Ovary (tissue), 7 donors: ENCODE measurements at regions not wholly inside any gene's neighbourhood (a gene's known extent, or its start where the extent isn't known, plus 50 kb on each side); places are given as distances from the start of the nearest gene placed in this dataset.
A peak's percentile ranks its signal among the peaks of the same experiment; 100 is the strongest.

Experiments
- DNase-seq, 5 donors: peaks; one replicate each; pipeline ENCODE4 v3.0.0-alpha.2; 2019 to 2020
- H3K27ac ChIP-seq, 2 donors: fragments of 200-600 bp; one replicate each; pipeline versions ENCODE4 v1.5.1 to v1.8.0; 2019 to 2022
- H3K27me3 ChIP-seq: fragments of 200-600 bp; one replicate; pipeline ENCODE4 v1.8.0; 2022
- H3K36me3 ChIP-seq: fragments of 200-600 bp; sonication (generic); one replicate; pipeline ENCODE4 v1.5.1; 2019
- H3K4me1 ChIP-seq: one replicate; pipeline ENCODE4 v1.8.1; 2013; ENCODE audit warnings: mild to moderate bottlenecking, moderate library complexity; ENCODE audit not compliant: insufficient read depth
- H3K4me3 ChIP-seq: fragments of 200-600 bp; sonication (generic); one replicate; pipeline ENCODE4 v1.5.1; 2017
- H3K9me3 ChIP-seq, 2 donors: fragments of 200-600 bp in 1 of 2; sonication (generic) in 1 of 2; one replicate each; pipeline versions ENCODE4 v1.5.1 to v1.8.1; 2013 to 2019; ENCODE audit warnings: mild to moderate bottlenecking in 1 of 2, moderate library complexity in 1 of 2
- CTCF ChIP-seq, 3 donors: fragments of 450-650 bp in 2 of 3; fragments of 200-600 bp in 1 of 3; IDR thresholded peaks; one replicate each; pipeline versions ENCODE4 v1.5.1 to v1.8.0; 2016 to 2022; ENCODE audit warnings: antibody characterized with exemption in 3 of 3, mild to moderate bottlenecking in 1 of 3
- EP300 ChIP-seq: sonication (generic); formaldehyde crosslinking; IDR thresholded peaks from one replicate; pipeline ENCODE4 v1.6.1; 2017; ENCODE audit warnings: antibody characterized with exemption
- POLR2A ChIP-seq: fragments of 450-650 bp; IDR thresholded peaks from one replicate; pipeline ENCODE4 v1.6.1; 2017; ENCODE audit warnings: antibody characterized with exemption, mild to moderate bottlenecking, moderate library complexity
- WGBS, 3 donors: extraction: QIAGEN DNeasy Blood & Tissue Kit in 1 of 3; methylation state at CpG; one replicate each; pipeline versions ENCODE4 v1.1.5 to v1.1.7; 2013 to 2017; 5-methylcytosine and 5-hydroxymethylcytosine counted together
- intact Hi-C, 4 donors: fragments of 100-400 bp; cut with DNase I; formaldehyde crosslinking; loops; one replicate each; pipeline versions ENCODE4 v1.11.0 to v1.15.1; 2022 to 2023
- donor health status: DM: no; HTN: no; CAD: no; lungs with moderate emphysema.
- donor health status: DM: no; HTN: no; CAD: no.
- donor health status: Bipolar disorder and iron deficiency.
- donor health status: DM: no; HTN: no; CAD: no.
- donor health status: DM: yes; HTN: yes; CAD: no.

- TF ChIP-seq EP300 (no peak), POLR2A (no peak)
- DNase-seq: no peak
- no peaks in the 10 kb centered on the region for H3K27me3 ChIP-seq
- WGBS, 3 donors: 34 to 56% (median 42%) methylated on average over 1 of the region's 1 CpG
- H3K4me3 ChIP-seq: no peak overlapping the region
- intact Hi-C loops: no loop called here
- H3K36me3 ChIP-seq: no peaks in the 10 kb centered on the region
- H3K4me1 ChIP-seq: peaks cover 5% of the 10 kb centered on the region
- no peaks in the 10 kb centered on the region for H3K9me3 ChIP-seq
- H3K27ac ChIP-seq: no peak overlapping the region
These were observed 368.2 kb upstream of the CITED2 start for GRCh38 chr6:139742671-139743070.

DNA sequence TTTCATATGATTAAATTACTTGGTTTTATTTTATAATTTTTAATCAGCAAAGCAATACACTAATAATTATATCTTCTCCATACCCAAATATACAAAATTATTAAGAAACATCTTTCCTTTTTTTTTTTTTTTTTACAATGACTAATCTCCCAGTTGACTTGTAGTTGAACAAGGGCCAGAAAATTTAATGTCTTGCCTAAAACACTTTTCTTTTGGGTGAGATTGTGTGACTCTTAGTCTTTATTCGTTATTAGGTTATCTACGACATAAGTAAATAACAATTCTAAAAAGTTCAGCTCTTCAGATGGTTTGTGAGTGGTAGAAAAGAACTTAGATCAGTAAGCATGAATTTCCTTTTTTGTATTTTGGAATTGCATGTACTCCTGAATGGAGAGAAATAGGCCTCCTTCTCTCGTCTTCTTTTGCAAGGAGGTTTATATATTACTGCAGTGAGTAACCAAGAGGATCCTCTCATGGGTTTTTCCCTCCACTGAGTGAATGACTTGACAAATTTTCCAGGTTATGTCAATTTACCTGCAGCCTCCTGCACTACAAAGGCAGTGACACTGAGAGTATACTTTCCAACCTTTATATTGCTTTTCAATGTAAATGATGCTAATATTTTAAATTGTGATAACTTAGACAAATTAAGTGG, 364.5 kb upstream of the CITED2 start:
- intact Hi-C loops: no loop called here
- Histone ChIP-seq H3K36me3 (no peaks in the 10 kb centered on the region), H3K27ac (no peak overlapping the region), H3K27me3 (no peaks in the 10 kb centered on the region), H3K9me3 (no peaks in the 10 kb centered on the region), H3K4me1 (no peaks in the 10 kb centered on the region), H3K4me3 (no peak overlapping the region)
- DNase-seq: no peak
- WGBS, 3 donors: 79 to 90% (median 87%) methylated on average over 3 of the region's 3 CpGs
- TF ChIP-seq EP300 (no peak), CTCF (IDR thresholded peaks at IDR 0.05) (no peak), POLR2A (no peak)

- Histone ChIP-seq H3K27me3 (no peaks in the 10 kb centered on the region), H3K27ac (no peak overlapping the region), H3K9me3 (no peaks in the 10 kb centered on the region), H3K4me1 (peaks cover 2% of the 10 kb centered on the region), H3K36me3 (no peaks in the 10 kb centered on the region), H3K4me3 (no peak overlapping the region)
- intact Hi-C loops: no loop called here
- DNase-seq: no peak
- TF ChIP-seq POLR2A (no peak), EP300 (no peak), CTCF (IDR thresholded peaks at IDR 0.05) (no peak)
- 94 to 98% (median 96%) methylated on average over 2 of the region's 2 CpGs for WGBS, 3 donors
These were observed 362.0 kb upstream of the CITED2 start for GRCh38 chr6:139736325-139736906.

- WGBS, 3 donors: 33 to 40% (median 33%) methylated on average over 3 of the region's 3 CpGs
- no peaks in the 10 kb centered on the region for H3K27me3 ChIP-seq
These were observed 358.0 kb upstream of the CITED2 start for GRCh38 chr6:139732451-139732850.

More at GRCh38 chr6:139732451-139732850, 358.0 kb upstream of the CITED2 start:
- peak in 2 of 5 donors; percentile 50 to 51 for DNase-seq
- TF ChIP-seq EP300: no peak
- TF ChIP-seq POLR2A: no peak
- no peak for TF ChIP-seq CTCF (IDR thresholded peaks at IDR 0.05)
- Histone ChIP-seq H3K4me3 (no peak overlapping the region), H3K9me3 (no peaks in the 10 kb centered on the region), H3K4me1 (peaks cover 2% of the 10 kb centered on the region), H3K36me3 (no peaks in the 10 kb centered on the region), H3K27ac (no peak overlapping the region)
- intact Hi-C loops: no loop called here
